Activated T-helper 2 cell treated with anti-CD3 and anti-CD28 coated beads, Interferon-gamma antibody, Interleukin-2, Interleukin-4, amounts not matched to agents 10 μg/mL and 5 μg/mL and 100 μg/mL, durations not matched to agents 14 hours and 24 hours and 36 hours (primary cell): ENCODE measurements at regions not wholly inside any gene's neighbourhood (a gene's known extent, or its start where the extent isn't known, plus 50 kb on each side); places are given as distances from the start of the nearest gene placed in this dataset.
"Not testable (repeated sequence)": the region's sequence is repeated elsewhere in the genome, so short reads cannot be mapped to it uniquely, and the experiment has no call there.

Experiments
- DNase-seq: peaks from one replicate; pipeline ENCODE4 v3.0.0; 2021; ENCODE audit warnings: low spot score
- H3K27ac Mint-ChIP-seq: one replicate; pipeline ENCODE4 v1.8.0; 2021; ENCODE audit warnings: mixed read lengths
- H3K27me3 Mint-ChIP-seq: one replicate; pipeline ENCODE4 v1.8.0; 2021; ENCODE audit warnings: low read depth, mixed read lengths
- H3K36me3 Mint-ChIP-seq: one replicate; pipeline ENCODE4 v1.8.0; 2021; ENCODE audit warnings: low read depth, mixed read lengths
- H3K4me1 Mint-ChIP-seq: one replicate; pipeline ENCODE4 v1.8.0; 2021; ENCODE audit warnings: low read depth, mixed read lengths
- H3K4me3 Mint-ChIP-seq: one replicate; pipeline ENCODE4 v1.8.0; 2021; ENCODE audit warnings: low read depth, mild to moderate bottlenecking, moderate library complexity, mixed read lengths
- H3K9me3 Mint-ChIP-seq: one replicate; pipeline ENCODE4 v1.8.0; 2021; ENCODE audit warnings: mixed read lengths
- intact Hi-C: fragments of 100-400 bp; cut with micrococcal nuclease; formaldehyde crosslinking; loops from one replicate; pipeline ENCODE4 v1.15.1; 2023

GRCh38 chr12:92070864-92071445 lies 74.7 kb downstream of the BTG1 start:
- no peak overlapping the region for H3K4me3 Mint-ChIP-seq
- no peaks in the 10 kb centered on the region for H3K27me3 Mint-ChIP-seq
- no peak for DNase-seq
- H3K4me1 Mint-ChIP-seq = peaks cover 16% of the 10 kb centered on the region
- peaks cover 11% of the 10 kb centered on the region for H3K9me3 Mint-ChIP-seq
- intact Hi-C loops = no loop called here
- H3K27ac Mint-ChIP-seq = no peak overlapping the region
- H3K36me3 Mint-ChIP-seq = peaks cover 10% of the 10 kb centered on the region

- Mint-ChIP-seq H3K4me1 (peaks cover 23% of the 10 kb centered on the region), H3K36me3 (peaks cover 10% of the 10 kb centered on the region), H3K9me3 (peaks cover 11% of the 10 kb centered on the region), H3K27ac (no peak overlapping the region), H3K27me3 (no peaks in the 10 kb centered on the region), H3K4me3 (no peak overlapping the region)
- intact Hi-C loops = no loop called here
- DNase-seq = no peak
These were observed 75.4 kb downstream of the BTG1 start for GRCh38 chr12:92070054-92070863.

- no peak overlapping the region for H3K4me3 Mint-ChIP-seq
- H3K4me1 Mint-ChIP-seq = peaks cover 30% of the 10 kb centered on the region
- no peaks in the 10 kb centered on the region for H3K27me3 Mint-ChIP-seq
- H3K9me3 Mint-ChIP-seq = peaks cover 11% of the 10 kb centered on the region
- intact Hi-C loops = loop anchor here (5.0 kb wide), 1 partner anchor 69 kb away; no protein-coding TSS in a partner anchor
- no peak overlapping the region for H3K27ac Mint-ChIP-seq
- no peak for DNase-seq
- peaks cover 10% of the 10 kb centered on the region for H3K36me3 Mint-ChIP-seq
These were observed 77.2 kb downstream of the BTG1 start for GRCh38 chr12:92068459-92068858.

GRCh38 chr12:92065639-92066038 lies 80.0 kb downstream of the BTG1 start:
- H3K4me1 Mint-ChIP-seq = peaks cover 41% of the 10 kb centered on the region

GRCh38 chr12:92065018-92065499 lies 80.6 kb downstream of the BTG1 start:
- peaks cover 45% of the 10 kb centered on the region for H3K4me1 Mint-ChIP-seq
- intact Hi-C loops = loop anchor here (1.0 to 5.0 kb wide), 4 partner anchors 9 to 72 kb away; no protein-coding TSS in a partner anchor
- DNase-seq = no peak
- peaks cover 11% of the 10 kb centered on the region for H3K36me3 Mint-ChIP-seq
- no peak overlapping the region for H3K4me3 Mint-ChIP-seq
- H3K27me3 Mint-ChIP-seq = no peaks in the 10 kb centered on the region
- peaks cover 12% of the 10 kb centered on the region for H3K9me3 Mint-ChIP-seq
- H3K27ac Mint-ChIP-seq = peak overlapping the region; percentile 54

More at GRCh38 chr12:92065639-92066038, 80.0 kb downstream of the BTG1 start:
- Mint-ChIP-seq H3K4me3 (no peak overlapping the region), H3K27ac (peak overlapping the region; percentile 54), H3K36me3 (peaks cover 11% of the 10 kb centered on the region), H3K9me3 (peaks cover 12% of the 10 kb centered on the region), H3K27me3 (no peaks in the 10 kb centered on the region)
- intact Hi-C loops = loop anchor here (1.0 to 5.0 kb wide), 4 partner anchors 9 to 72 kb away; no protein-coding TSS in a partner anchor
- no peak for DNase-seq

- H3K36me3 Mint-ChIP-seq = peaks cover 17% of the 10 kb centered on the region
- DNase-seq = no peak
- no peak overlapping the region for H3K4me3 Mint-ChIP-seq
- H3K9me3 Mint-ChIP-seq = peaks cover 15% of the 10 kb centered on the region
- peaks cover 51% of the 10 kb centered on the region for H3K4me1 Mint-ChIP-seq
- no peaks in the 10 kb centered on the region for H3K27me3 Mint-ChIP-seq
- intact Hi-C loops = loop anchor here (2.0 kb wide), 1 partner anchor 18 kb away; no protein-coding TSS in a partner anchor
- no peak overlapping the region for H3K27ac Mint-ChIP-seq
These were observed 81.2 kb downstream of the BTG1 start for GRCh38 chr12:92064422-92064821.

GRCh38 chr12:92063641-92064040 lies 82.0 kb downstream of the BTG1 start:
- intact Hi-C loops = loop anchor here (2.0 kb wide), 1 partner anchor 17 kb away; no protein-coding TSS in a partner anchor
- no peak for DNase-seq
- H3K4me1 Mint-ChIP-seq = peaks cover 58% of the 10 kb centered on the region
- H3K36me3 Mint-ChIP-seq = peaks cover 20% of the 10 kb centered on the region
- H3K4me3 Mint-ChIP-seq = no peak overlapping the region
- no peak overlapping the region for H3K27ac Mint-ChIP-seq
- no peaks in the 10 kb centered on the region for H3K27me3 Mint-ChIP-seq
- peaks cover 15% of the 10 kb centered on the region for H3K9me3 Mint-ChIP-seq

GRCh38 chr12:92062539-92063493 lies 82.8 kb downstream of the BTG1 start:
- Mint-ChIP-seq H3K4me3 (no peak overlapping the region), H3K9me3 (peaks cover 21% of the 10 kb centered on the region), H3K4me1 (peaks cover 66% of the 10 kb centered on the region), H3K27ac (no peak overlapping the region), H3K36me3 (peaks cover 25% of the 10 kb centered on the region), H3K27me3 (no peaks in the 10 kb centered on the region)
- intact Hi-C loops = no loop called here
- DNase-seq = no peak

- intact Hi-C loops = no loop called here
- Mint-ChIP-seq H3K4me3 (no peak overlapping the region), H3K4me1 (peaks cover 75% of the 10 kb centered on the region)
These were observed 84.6 kb downstream of the BTG1 start for GRCh38 chr12:92061061-92061460.

GRCh38 chr12:92059960-92060359 lies 85.7 kb downstream of the BTG1 start:
- H3K4me1 Mint-ChIP-seq = peaks cover 73% of the 10 kb centered on the region
- DNase-seq = no peak
- no peak overlapping the region for H3K27ac Mint-ChIP-seq
- H3K4me3 Mint-ChIP-seq = no peak overlapping the region
- H3K9me3 Mint-ChIP-seq = peaks cover 34% of the 10 kb centered on the region
- H3K36me3 Mint-ChIP-seq = peaks cover 38% of the 10 kb centered on the region
- intact Hi-C loops = loop anchor here (10.0 kb wide), 2 partner anchors 155 to 245 kb away; no protein-coding TSS in a partner anchor
- no peaks in the 10 kb centered on the region for H3K27me3 Mint-ChIP-seq

More at GRCh38 chr12:92061061-92061460, 84.6 kb downstream of the BTG1 start:
- Mint-ChIP-seq H3K27ac (no peak overlapping the region), H3K27me3 (no peaks in the 10 kb centered on the region), H3K9me3 (peaks cover 34% of the 10 kb centered on the region), H3K36me3 (peaks cover 38% of the 10 kb centered on the region)
- no peak for DNase-seq

- Mint-ChIP-seq H3K4me1 (peaks cover 66% of the 10 kb centered on the region), H3K4me3 (no peak overlapping the region), H3K36me3 (peaks cover 38% of the 10 kb centered on the region), H3K27me3 (no peaks in the 10 kb centered on the region), H3K27ac (peak overlapping the region; percentile 64), H3K9me3 (peaks cover 34% of the 10 kb centered on the region)
- intact Hi-C loops = loop anchor here (10.0 kb wide), 2 partner anchors 156 to 244 kb away; no protein-coding TSS in a partner anchor
- no peak for DNase-seq
These were observed 87.0 kb downstream of the BTG1 start for GRCh38 chr12:92058664-92059063.

GRCh38 chr12:92056756-92057155 lies 88.9 kb downstream of the BTG1 start:
- intact Hi-C loops = loop anchor here (1.0 to 10.0 kb wide), 4 partner anchors 9 to 242 kb away; no protein-coding TSS in a partner anchor
- not testable (repeated sequence) for DNase-seq, H3K4me3 Mint-ChIP-seq, H3K27me3 Mint-ChIP-seq
- peak overlapping the region; percentile 57 for H3K27ac Mint-ChIP-seq
- peaks cover 45% of the 10 kb centered on the region for H3K36me3 Mint-ChIP-seq
- peaks cover 30% of the 10 kb centered on the region for H3K9me3 Mint-ChIP-seq
- H3K4me1 Mint-ChIP-seq = peaks cover 63% of the 10 kb centered on the region
